Spinal cord (tissue), 9 donors: ENCODE measurements at regions not wholly inside any gene's neighbourhood (a gene's known extent, or its start where the extent isn't known, plus 50 kb on each side); places are given as distances from the start of the nearest gene placed in this dataset.
A peak's percentile ranks its signal among the peaks of the same experiment; 100 is the strongest.

Experiments used
- DNase-seq, 6 donors: peaks; one replicate each; pipeline versions ENCODE4 v3.0.0 to v3.0.0-alpha.2; 2013 to 2015; ENCODE audit warnings: low spot score in 6 of 6, low read depth in 4 of 6
- H3K27ac ChIP-seq: one replicate; pipeline ENCODE4 v1.5.1; 2013; ENCODE audit warnings: low read depth, low read length, control low read depth
- H3K27me3 ChIP-seq: one replicate; pipeline ENCODE4 v1.6.1; 2013; ENCODE audit warnings: low read length; ENCODE audit not compliant: control insufficient read depth, insufficient read depth
- H3K36me3 ChIP-seq: one replicate; pipeline ENCODE4 v1.6.1; 2013; ENCODE audit warnings: low read length; ENCODE audit not compliant: control insufficient read depth, insufficient read depth
- H3K4me1 ChIP-seq: one replicate; pipeline ENCODE4 v1.6.1; 2013; ENCODE audit warnings: low read length; ENCODE audit not compliant: control insufficient read depth, insufficient read depth
- H3K4me3 ChIP-seq: one replicate; pipeline ENCODE4 v1.5.1; 2013; ENCODE audit warnings: low read depth, low read length, control low read depth
- H3K9me3 ChIP-seq: one replicate; pipeline ENCODE4 v1.6.1; 2013; ENCODE audit warnings: low read length; ENCODE audit not compliant: control insufficient read depth, insufficient read depth
- WGBS: methylation state at CpG from one replicate; pipeline ENCODE4 v1.1.5; 2013; ENCODE audit warnings: missing lambda C conversion rate; ENCODE audit not compliant: insufficient coverage; 5-methylcytosine and 5-hydroxymethylcytosine counted together
- donor health status: healthy.

DNA sequence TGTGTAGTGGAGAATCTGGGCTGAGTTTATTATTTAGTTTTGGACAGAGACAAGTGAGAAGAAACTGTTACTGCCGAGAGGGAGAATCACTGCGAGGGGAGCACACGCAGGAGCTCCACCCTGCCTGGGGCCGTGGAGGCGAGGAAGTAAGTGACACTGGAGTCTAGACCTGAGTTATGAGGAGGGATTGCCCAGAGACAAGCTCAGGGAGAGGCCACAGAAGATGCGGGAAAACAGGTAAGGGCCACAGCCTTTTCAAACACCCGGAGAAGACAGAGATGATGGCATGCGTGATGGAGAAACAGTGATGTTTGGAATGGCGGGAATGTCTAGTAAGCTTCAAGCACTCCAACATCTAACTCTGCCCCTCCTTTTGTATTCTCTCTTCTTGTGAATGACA lies 84.1 kb downstream of the TNFSF11 start:
- no peak overlapping the region for H3K4me3 ChIP-seq

DNA sequence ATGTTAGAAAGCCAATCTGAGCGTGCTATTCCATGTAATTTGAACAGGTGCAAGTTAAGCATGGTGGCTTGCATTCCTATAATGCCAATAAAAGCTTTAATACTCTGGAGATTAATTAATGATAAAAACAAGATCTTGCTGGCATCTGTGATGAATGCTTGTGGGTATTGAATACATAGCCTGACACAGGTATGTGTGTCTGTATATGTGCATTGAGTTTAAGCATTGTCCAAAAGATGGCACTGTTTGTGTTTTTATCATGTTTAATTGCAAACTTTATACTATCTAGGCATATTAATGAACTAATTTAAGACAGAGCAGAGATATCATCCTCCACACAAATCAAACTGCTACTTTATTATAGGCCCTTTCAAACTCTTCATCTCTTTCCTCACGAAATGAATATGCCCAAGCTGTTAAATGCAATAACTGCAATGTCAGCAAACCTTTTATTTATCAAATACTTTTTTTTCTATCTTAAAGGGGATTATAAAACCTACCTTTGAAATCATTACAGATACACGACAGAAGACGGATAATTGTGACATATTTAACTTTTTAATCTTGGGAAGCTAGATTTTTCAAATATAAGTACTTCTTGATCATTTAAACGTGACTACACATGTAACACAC lies 86.5 kb downstream of the TNFSF11 start:
- Histone ChIP-seq H3K4me1 (no peaks in the 10 kb centered on the region), H3K27ac (no peak overlapping the region), H3K27me3 (no peaks in the 10 kb centered on the region), H3K4me3 (no peak overlapping the region), H3K9me3 (no peaks in the 10 kb centered on the region), H3K36me3 (no peaks in the 10 kb centered on the region)
- DNase-seq: peak in 3 of 6 donors; percentile 25 to 85 (median 26)
- WGBS: no CpG with 5 or more reads among the region's 5 CpGs

More for the DNA sequence above, 84.1 kb downstream of the TNFSF11 start:
- no peak for DNase-seq
- 94% methylated on average over 7 of the region's 9 CpGs for WGBS
- H3K4me1 ChIP-seq: no peaks in the 10 kb centered on the region
- H3K9me3 ChIP-seq: no peaks in the 10 kb centered on the region
- H3K27ac ChIP-seq: no peak overlapping the region
- no peaks in the 10 kb centered on the region for H3K36me3 ChIP-seq
- peaks cover 2% of the 10 kb centered on the region for H3K27me3 ChIP-seq

DNA sequence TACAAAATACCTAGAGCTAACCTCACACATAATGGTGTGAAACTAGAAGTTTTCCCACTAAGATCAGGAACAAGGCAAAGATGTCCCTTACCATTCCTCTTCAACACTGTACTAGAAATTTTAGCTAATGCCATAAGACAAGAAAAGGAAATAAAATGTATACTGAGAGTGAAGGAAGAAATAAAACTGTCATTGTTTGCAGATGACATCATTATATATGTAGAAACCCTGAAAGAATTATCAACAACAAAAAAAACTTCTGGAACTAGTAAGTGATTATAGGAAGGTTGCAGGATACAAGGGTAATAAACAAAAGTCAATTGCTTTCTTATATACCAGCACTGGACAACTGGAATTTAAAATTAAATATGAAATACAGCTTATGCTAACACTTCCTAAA lies 93.7 kb downstream of the TNFSF11 start:
- no peaks in the 10 kb centered on the region for H3K4me1 ChIP-seq
- DNase-seq: no peak
- no peaks in the 10 kb centered on the region for H3K27me3 ChIP-seq

DNA sequence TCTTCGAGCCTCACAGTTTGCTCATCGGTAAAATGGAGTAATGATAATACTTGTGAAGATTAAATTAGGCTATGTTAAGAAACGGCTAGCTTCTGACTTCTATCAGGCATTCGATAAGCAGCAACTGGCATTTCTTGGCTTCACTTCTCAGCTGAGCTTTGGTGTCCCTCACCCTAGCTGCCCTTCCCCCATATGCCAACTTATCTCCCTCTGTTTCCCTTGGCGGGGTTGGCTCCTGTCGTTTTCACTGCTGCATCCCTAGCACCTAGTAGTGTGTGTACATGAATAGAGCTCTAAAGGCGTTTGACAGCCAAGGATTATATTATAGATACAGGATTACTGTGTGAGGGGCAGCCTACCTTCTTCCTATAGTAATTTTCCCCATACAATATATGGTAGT lies 97.5 kb downstream of the TNFSF11 start:
- H3K36me3 ChIP-seq: no peaks in the 10 kb centered on the region
- no peaks in the 10 kb centered on the region for H3K4me1 ChIP-seq
- 100% methylated on average over 2 of the region's 7 CpGs for WGBS
- no peaks in the 10 kb centered on the region for H3K9me3 ChIP-seq
- H3K27me3 ChIP-seq: no peaks in the 10 kb centered on the region
- no peak overlapping the region for H3K27ac ChIP-seq
- no peak overlapping the region for H3K4me3 ChIP-seq
- DNase-seq: no peak

More for the DNA sequence above, 93.7 kb downstream of the TNFSF11 start:
- Histone ChIP-seq H3K27ac (no peak overlapping the region), H3K36me3 (no peaks in the 10 kb centered on the region), H3K4me3 (no peak overlapping the region), H3K9me3 (no peaks in the 10 kb centered on the region)

DNA sequence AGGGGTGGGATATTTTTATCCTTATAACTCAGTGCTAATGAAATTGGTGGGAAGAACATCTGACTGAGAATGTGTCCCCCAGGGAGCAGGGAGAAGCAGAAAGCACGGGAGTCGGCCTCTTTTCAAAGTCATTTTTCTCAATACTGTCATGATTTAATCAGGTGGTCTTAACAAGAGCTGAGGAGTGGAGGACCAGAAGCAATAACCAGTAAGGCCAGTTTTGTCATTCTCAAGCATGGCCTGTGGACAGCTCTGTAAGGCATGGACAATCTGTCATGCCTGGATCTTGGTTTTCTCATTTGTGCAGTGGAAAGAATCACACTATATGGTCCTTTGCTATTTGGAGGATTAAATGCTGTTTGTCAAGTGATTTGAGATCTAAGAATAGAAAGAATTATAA lies 99.7 kb downstream of the TNFSF11 start:
- WGBS: 70% methylated on average over 2 of the region's 2 CpGs
- H3K4me1 ChIP-seq: no peaks in the 10 kb centered on the region
- H3K4me3 ChIP-seq: no peak overlapping the region
- H3K27me3 ChIP-seq: no peaks in the 10 kb centered on the region
- no peaks in the 10 kb centered on the region for H3K9me3 ChIP-seq
- no peak for DNase-seq
- no peaks in the 10 kb centered on the region for H3K36me3 ChIP-seq
- H3K27ac ChIP-seq: no peak overlapping the region

DNA sequence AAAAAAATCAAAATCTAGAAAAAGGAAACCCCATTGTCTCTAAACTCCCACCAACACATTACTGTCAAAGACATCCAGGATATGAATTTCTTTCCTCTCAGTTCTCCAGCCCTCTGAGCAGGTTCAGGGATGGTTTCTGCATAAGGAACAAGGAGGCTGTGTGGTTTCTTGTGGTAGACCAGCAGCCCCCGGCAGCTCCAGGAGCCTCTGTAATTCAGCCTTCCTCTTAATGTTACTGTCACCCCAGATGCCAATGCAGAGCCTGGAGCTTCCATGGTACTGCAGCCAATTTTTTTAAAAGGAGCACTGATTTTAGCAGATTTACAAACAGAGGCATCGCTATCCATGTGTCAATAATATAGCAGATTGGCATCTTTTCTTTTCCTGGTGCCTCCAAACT lies 100.6 kb upstream of the FAM216B start:
- Histone ChIP-seq H3K4me1 (no peaks in the 10 kb centered on the region), H3K36me3 (no peaks in the 10 kb centered on the region), H3K9me3 (no peaks in the 10 kb centered on the region), H3K27me3 (no peaks in the 10 kb centered on the region), H3K27ac (no peak overlapping the region), H3K4me3 (no peak overlapping the region)
- DNase-seq: no peak
- 47% methylated on average over 2 of the region's 2 CpGs for WGBS

DNA sequence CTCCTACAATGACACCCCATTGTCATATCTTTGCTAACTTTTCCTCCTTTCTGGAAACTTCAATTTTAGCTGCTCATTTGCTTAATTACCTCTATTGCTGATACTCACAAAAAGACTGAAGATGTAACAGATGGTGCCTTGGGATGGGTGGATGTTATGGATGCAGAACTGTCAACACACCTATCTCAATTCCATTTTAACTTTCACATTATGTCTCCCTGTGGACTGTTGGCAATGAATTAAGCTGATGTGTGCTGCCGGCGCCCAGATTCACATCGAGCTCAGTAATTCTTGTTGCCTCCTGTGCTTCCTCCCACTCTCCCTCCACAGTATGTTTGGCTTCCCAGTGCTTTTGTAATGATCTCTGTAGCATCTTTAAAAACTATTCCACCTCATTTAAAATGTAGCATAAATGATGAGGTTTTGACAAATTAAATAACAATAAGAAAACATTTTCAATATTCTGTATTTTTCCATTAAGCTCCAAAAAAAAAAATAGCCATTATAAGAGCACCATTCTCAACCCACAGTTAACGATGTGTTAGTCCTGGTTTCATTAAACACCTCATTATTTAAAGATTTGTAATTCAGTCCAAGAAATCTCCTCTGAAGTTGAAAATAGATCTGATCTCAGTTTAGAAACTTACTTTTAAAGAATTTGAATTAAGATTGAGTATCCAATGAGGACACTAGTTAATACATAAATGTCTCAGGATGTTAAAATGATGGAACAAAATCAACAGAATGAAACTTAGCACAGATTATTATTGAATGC lies 99.9 kb upstream of the FAM216B start:
- no CpG with 5 or more reads among the region's 4 CpGs for WGBS
- Histone ChIP-seq H3K4me3 (no peak overlapping the region), H3K4me1 (no peaks in the 10 kb centered on the region), H3K9me3 (no peaks in the 10 kb centered on the region), H3K27ac (no peak overlapping the region), H3K27me3 (no peaks in the 10 kb centered on the region), H3K36me3 (no peaks in the 10 kb centered on the region)
- DNase-seq: peak in 2 of 6 donors; percentile 25 to 75

DNA sequence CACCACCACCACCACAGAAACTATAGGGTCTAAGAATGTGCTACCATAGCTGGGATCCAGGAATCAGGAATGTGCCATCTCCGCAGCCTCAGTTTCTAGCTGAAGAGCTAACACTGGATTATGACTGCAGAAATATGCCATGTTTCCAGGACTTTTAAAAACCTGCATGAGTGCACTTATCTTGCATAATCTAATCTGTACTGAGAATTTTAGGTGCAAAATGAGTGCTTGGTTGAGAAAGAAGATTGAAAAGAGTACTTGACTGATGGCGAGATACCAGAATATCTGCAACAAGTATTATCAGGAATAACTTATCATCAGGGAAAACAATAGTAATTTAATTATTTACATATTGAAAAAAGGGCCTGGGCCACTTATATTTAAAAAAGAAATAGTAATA lies 97.2 kb upstream of the FAM216B start:
- Histone ChIP-seq H3K4me1 (no peaks in the 10 kb centered on the region), H3K36me3 (no peaks in the 10 kb centered on the region), H3K27ac (no peak overlapping the region), H3K4me3 (no peak overlapping the region), H3K27me3 (no peaks in the 10 kb centered on the region), H3K9me3 (no peaks in the 10 kb centered on the region)
- DNase-seq: no peak
- WGBS: 100% methylated on average over 1 of the region's 2 CpGs

DNA sequence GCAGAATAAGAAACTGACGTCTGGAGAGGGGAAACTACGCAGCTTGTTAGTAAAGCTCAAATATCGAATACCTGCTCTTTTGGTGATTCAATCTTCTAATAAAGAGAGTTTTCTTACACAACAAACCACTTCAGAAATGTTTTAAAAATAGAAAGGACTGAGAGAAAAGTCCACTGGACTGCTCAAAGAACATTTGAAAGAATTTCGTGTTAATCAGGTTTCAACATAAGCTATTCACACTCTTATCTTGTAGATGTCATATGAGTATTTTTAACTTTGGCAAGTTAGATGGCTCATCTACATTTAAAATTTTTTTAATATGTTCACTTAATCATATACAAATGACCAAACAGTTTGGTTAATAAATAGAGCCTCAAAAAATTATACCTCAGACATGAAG lies 95.6 kb upstream of the FAM216B start:
- Histone ChIP-seq H3K4me1 (no peaks in the 10 kb centered on the region), H3K9me3 (no peaks in the 10 kb centered on the region), H3K27me3 (no peaks in the 10 kb centered on the region), H3K36me3 (no peaks in the 10 kb centered on the region), H3K27ac (no peak overlapping the region), H3K4me3 (no peak overlapping the region)
- no peak for DNase-seq
- WGBS: no CpG with 5 or more reads among the region's 4 CpGs

DNA sequence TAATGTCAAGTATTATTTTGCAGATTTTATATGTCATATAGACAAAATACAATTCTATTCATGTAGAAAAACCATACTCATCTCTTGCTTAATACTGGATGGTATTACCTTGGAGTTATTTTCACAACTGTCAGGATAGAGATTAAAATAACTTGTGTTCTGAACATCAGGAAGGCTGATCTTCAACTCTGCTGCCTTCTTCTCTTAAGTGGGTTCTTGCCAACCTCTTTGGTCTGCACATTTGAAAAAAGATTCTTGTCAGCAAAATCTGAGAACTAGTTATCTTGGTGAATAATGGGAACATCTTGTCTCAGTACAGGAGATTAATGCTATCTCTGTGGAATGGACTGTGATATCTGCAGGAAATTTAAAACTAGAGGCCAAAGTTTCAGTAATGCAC lies 95.2 kb upstream of the FAM216B start:
- Histone ChIP-seq H3K27ac (no peak overlapping the region), H3K27me3 (no peaks in the 10 kb centered on the region), H3K4me3 (no peak overlapping the region), H3K4me1 (no peaks in the 10 kb centered on the region), H3K36me3 (no peaks in the 10 kb centered on the region), H3K9me3 (no peaks in the 10 kb centered on the region)
- no peak for DNase-seq
